PC-9 (cell line): ENCODE measurements at regions not wholly inside any gene's neighbourhood (a gene's known extent, or its start where the extent isn't known, plus 50 kb on each side); places are given as distances from the start of the nearest gene placed in this dataset.

ENCODE experiments used
- CTCF ChIP-seq: fragments of 200-600 bp; sonication (generic); conservative IDR thresholded peaks from 2 replicates; pipeline ENCODE4 v1.6.1; 2017; ENCODE audit warnings: mixed run types, antibody characterized with exemption, mild to moderate bottlenecking, moderate library complexity
- EZH2 ChIP-seq: fragments of 200-600 bp; sonication (generic); IDR thresholded peaks from 2 replicates; pipeline ENCODE4 v1.8.0; 2017; ENCODE audit warnings: antibody characterized with exemption, low read depth

GRCh38 chr15:38186507-38186906 is 66.1 kb upstream of the SPRED1 start:
- no peak for TF ChIP-seq CTCF
- TF ChIP-seq EZH2, result no peak
